GM12865 (cell line): ENCODE measurements at regions not wholly inside any gene's neighbourhood (a gene's known extent, or its start where the extent isn't known, plus 50 kb on each side); places are given as distances from the start of the nearest gene placed in this dataset.

Source experiments
- DNase-seq: peaks from one replicate; pipeline ENCODE4 v3.0.0; 2010; ENCODE audit warnings: low read depth
- H3K4me3 ChIP-seq: 2 replicates; pipeline ENCODE4 v1.5.1; 2011; ENCODE audit warnings: mild to moderate bottlenecking, low read depth, low read length, control low read depth
- TF ChIP-seq, protein P1 (sequence below): IDR thresholded peaks from 2 replicates; pipeline ENCODE4 v1.5.1; 2011; ENCODE audit warnings: low read length, control low read depth, low read depth, inconsistent platforms; ENCODE audit not compliant: insufficient read depth; ENCODE audit errors: missing control alignments

- TF ChIP-seq, protein P1, sequence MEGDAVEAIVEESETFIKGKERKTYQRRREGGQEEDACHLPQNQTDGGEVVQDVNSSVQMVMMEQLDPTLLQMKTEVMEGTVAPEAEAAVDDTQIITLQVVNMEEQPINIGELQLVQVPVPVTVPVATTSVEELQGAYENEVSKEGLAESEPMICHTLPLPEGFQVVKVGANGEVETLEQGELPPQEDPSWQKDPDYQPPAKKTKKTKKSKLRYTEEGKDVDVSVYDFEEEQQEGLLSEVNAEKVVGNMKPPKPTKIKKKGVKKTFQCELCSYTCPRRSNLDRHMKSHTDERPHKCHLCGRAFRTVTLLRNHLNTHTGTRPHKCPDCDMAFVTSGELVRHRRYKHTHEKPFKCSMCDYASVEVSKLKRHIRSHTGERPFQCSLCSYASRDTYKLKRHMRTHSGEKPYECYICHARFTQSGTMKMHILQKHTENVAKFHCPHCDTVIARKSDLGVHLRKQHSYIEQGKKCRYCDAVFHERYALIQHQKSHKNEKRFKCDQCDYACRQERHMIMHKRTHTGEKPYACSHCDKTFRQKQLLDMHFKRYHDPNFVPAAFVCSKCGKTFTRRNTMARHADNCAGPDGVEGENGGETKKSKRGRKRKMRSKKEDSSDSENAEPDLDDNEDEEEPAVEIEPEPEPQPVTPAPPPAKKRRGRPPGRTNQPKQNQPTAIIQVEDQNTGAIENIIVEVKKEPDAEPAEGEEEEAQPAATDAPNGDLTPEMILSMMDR: no peak
These were observed 509.6 kb downstream of the MED13L start for GRCh38 chr12:115767916-115768315.

GRCh38 chr12:115763982-115764621, 513.4 kb downstream of the MED13L start:
- DNase-seq: peak; percentile 1
- no peak overlapping the region for H3K4me3 ChIP-seq
- TF ChIP-seq, protein P1: no peak

More at GRCh38 chr12:115767916-115768315, 509.6 kb downstream of the MED13L start:
- H3K4me3 ChIP-seq: no peak overlapping the region
- no peak for DNase-seq

DNA sequence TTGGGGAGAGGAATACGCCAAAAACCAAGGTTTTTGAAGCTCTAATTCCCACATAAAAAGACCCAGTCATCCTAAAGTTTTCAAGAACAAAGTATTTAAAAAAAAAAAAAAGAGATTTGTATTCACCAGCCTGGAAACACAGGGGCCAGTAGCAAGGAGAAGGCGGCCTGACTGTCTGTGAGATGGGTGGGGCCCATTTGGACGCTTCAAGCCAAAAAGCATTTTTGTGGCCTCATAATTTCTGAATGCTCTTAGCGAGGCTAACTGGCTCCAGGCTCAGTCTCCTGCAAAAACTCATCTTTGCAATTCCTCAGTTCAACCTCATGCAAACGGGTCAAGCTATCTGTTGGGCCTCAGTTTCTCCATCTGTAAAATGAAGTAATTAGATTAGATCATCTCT, 514.1 kb downstream of the MED13L start:
- no peak overlapping the region for H3K4me3 ChIP-seq
- DNase-seq: no peak
- TF ChIP-seq, protein P1: no peak

DNA sequence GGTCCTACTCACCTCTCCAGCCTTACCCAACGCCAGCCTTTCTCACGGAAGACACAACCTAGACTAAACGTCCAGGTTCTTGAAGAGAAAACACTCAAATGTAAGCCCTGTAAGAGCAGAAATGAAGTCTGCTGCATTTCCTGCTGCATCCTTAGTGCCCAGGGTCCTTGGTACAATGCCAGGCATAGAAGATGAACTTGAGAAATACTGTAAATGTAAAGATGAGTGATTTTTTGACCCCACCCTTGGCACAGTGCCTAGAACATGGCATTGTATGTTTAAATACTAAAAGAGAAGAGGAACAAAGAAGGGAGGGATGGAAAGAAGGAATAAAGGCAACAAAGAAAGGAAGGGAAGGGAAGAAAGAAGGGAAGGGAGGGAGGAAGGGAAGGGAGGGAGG, 514.6 kb downstream of the MED13L start:
- no peak overlapping the region for H3K4me3 ChIP-seq
- no peak for DNase-seq
- TF ChIP-seq, protein P1: no peak

- TF ChIP-seq, protein P1: no peak
- no peak for DNase-seq
- H3K4me3 ChIP-seq: no peak overlapping the region
These were observed 515.7 kb downstream of the MED13L start for GRCh38 chr12:115761784-115762183.

DNA sequence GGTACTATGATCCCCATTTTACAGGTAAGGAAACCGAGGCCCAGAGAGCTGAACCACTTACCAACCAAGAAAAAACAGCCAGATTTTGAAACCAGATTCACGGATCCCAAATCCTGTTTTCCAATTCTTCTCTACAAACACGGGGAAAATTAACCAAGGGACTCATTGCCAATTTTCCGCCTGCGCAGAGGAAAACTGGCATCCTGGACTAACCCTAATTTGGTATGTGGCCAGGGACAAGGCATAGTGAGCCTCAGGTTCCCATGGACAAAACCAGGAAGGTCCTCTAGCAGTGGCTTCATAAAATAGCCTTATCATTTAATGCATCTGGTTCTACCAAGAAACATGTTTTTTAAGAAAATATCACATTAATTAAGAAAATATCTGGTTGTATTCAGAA, 517.3 kb downstream of the MED13L start:
- no peak for DNase-seq
- H3K4me3 ChIP-seq: no peak overlapping the region
- TF ChIP-seq, protein P1: no peak
